Anterior cingulate cortex (tissue), 58 donors: ENCODE measurements at regions not wholly inside any gene's neighbourhood (a gene's known extent, or its start where the extent isn't known, plus 50 kb on each side); places are given as distances from the start of the nearest gene placed in this dataset.

Experiments
- DNase-seq, 58 donors: peaks; one replicate each; lab custom pipeline; 2025; lab: John Stamatoyannopoulos, UW

DNA sequence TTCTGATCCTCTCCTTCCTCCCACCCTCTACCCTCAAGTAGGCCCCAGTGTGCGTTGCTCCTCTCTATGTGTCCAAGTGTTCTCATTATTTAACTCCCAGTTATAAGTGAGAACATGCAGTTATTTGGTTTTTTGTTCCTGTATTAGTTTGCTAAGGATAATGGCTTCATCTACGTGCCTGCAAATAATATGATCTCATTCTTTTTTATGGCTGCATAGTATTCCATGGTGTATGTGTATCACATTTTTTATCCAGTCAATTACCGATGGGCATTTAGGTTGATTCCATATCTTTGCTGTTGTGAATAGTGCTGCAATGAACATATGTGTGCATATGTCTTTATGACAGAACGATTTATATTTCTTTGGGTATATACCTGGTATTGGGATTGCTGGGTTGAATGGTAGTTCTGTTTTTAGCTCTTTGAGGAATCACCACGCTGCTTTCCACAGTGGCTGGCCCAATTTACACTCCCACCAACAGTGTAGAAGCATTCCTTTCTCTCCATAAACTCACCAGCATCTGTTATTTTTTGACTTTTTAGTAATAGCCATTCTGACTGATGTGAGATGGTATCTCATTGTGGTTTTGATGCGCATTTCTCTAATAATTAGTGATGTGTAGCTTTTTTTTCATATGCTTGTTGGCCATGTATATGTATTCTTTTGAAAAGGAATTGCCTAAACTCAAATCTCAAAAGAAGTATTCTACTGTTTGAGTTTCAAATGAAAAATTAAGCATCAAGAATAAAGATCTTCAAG is 116.9 kb downstream of the ETS2 start:
- DNase-seq = no peak

DNA sequence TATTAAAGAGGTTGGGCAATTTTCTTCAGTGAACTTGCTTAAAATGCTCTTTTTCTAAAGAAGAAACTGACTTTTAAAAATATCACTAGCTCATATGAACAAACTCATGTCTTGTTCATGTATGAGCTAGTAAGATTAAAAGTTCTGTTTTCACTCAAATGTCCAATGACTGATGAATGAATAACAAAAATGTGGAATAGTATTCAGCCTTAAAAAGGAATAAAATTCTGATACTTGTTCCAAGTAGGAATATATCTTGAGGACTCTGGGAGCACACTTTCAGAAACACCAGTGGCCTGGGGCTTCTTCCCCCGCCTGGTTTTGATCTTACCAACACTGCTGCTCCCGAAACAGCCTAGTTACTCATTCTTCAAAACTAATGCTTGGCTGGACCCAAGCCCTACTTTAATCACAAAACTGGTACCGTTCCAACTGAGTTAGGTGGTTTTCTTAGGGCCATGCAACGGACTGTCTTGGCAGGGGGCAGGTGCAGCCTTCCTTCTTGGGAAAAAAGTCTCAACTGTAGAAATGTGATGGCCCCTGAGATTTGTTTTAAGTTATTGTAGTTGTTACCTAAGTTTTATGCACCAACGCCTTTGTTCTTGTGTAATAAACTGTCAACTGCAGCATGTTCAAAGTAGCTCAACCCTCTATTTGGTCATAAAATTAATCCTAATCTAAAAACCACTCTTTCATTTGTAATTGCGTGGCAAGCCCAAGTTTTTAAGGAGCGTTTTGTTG is 116.0 kb downstream of the ETS2 start:
- no peak for DNase-seq

DNA sequence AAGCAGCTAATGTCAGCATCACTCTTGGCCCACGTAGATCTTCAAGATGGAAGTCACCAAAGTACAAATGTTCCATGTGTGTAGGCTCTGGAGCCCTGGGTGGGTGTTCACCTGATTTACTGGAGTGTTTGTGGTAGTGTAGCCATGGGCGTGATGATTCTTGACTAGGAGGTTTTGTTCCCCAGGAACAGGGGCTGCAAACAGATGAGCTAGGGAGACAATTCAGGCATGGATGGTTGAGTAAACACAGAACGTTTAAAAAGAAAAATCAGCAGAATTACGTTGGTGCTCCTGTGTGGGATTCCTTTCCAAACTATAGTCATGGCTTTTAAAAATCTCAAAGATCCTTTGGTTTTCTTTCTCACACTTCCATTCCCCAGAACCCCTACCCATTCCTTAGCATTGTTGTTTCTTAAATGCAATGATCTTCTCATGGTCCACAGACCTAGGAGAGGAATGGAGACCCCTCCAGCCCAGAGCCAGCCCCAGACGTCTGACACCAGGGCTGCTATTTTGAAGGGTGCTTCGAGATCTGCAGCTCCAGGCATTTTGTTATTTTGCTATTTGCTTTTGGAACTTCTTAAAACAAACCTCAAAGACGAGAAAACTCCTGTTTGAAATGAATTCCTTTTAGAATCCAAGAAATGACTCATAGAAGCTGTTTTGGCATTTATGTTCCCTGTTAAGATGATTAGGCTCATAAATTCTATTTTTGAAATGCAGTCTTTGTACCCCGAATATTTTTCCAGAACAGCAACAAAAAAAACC is 115.1 kb downstream of the ETS2 start:
- DNase-seq = no peak

GRCh38 chr21:38918607-38919346 is 113.0 kb downstream of the ETS2 start:
- no peak for DNase-seq

DNA sequence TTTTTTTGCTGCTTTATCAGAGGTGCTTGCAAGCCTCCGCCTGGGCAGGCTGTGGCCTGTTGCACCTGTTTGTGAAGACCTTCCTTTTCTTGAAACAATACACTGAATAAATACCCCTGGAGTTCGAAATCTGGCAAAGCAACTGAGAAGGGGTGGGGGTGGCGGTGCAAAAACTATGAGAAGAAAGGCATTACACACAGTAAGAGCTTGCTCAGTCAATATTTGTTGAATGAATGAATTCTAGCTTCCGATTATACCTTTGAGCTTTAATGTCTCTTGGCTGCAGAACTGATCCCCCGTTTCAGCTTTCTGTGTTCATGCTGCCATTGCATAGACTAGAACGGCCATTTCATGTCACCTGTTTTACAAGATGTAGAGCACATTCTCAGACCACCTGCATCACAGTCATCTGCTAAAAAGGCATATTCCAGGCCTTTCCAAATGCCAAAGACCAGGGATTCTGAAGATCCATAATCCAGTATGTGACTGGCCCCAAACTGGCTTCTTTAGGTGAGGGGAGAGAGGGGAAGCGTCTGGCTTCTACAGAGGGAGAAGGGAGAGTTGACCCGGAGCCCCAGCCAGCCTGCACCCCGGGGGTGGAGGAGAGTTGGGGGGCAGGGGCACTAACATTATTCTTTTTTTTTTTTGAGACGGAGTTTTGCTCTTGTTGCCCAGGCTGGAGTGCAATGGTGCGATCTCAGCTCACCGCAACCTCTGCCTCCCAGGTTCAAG is 111.5 kb downstream of the ETS2 start:
- no peak for DNase-seq

- no peak for DNase-seq
Observed at GRCh38 chr21:38916214-38916964, 110.7 kb downstream of the ETS2 start.

GRCh38 chr21:38915546-38915945 is 109.8 kb downstream of the ETS2 start:
- DNase-seq = no peak

GRCh38 chr21:38914528-38915293 is 109.0 kb downstream of the ETS2 start:
- DNase-seq = no peak

GRCh38 chr21:38913893-38914527 is 108.3 kb downstream of the ETS2 start:
- DNase-seq = no peak

GRCh38 chr21:38913120-38913892 is 107.6 kb downstream of the ETS2 start:
- DNase-seq = peak in 19 of 58 donors; percentile 10 to 58 (median 25)

DNA sequence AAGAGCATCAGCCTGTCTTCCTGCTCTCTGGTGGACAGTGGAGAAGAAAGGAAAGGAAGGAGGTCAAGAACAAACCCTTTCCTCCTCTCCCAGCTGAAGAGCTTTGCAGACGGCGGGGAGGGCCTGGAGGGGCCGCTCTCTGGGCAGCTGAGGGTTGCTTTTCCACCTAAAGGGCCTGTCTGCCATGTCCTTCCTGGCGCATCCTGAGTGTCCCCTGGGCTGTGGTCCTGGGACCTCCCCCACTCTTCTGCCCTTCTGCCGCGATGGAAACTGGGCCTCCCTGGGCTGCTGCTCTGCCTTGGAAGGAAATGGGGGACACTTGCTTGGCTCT is 107.0 kb downstream of the ETS2 start:
- no peak for DNase-seq

DNA sequence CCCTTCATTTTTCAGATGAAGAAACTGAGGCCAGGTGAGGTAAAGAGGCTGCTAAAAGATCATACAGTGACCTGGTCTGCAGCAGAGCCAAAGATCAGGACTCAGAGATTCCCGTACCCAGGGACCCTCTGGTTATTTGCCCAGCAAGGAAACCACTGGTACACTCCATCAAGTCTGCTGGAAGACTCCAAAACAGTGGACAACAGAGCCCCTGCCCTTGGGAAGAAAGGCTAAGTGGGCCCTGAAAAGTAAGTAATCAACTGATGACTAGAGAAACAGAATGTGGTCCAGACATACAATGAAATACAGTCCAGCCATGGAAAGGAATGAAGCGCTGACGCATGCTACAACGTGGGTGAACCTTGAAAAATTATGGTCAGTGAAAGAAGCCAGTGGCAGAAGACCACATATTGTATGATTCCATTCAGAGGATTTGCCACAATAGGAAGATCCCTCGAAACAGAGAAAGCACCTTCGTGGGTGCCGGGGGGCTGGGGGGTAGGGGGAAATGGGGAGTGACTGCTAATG is 106.4 kb downstream of the ETS2 start:
- no peak for DNase-seq

DNA sequence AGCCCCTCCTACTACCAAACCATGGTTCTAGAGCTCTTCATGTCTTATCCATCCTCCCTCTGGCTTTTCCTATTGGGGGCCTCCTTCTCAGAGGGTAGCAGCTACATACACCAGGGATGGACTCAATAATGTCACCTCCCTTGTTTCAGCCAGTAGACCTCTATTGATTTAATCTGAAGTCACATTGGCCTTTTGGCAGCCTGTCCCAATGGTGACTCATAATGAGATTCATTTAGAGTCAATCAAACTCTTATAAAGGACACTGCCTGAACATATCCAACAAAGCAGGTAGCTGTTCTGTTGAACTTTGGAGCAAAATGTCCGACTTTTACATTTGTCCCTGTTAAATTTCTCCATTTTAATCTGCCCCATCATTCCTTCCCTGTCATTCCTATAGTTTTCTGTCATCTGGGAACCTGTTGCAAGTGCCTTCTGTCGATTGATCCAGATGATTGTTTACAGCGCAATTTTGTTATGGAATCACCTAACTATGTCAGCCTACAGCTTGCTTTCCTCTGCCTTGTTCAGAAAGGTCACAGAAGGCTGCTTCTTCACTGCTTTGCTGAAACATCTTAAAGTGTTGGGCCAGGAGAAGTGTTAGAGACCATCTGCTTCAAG is 105.9 kb downstream of the ETS2 start:
- DNase-seq = no peak

- no peak for DNase-seq
Observed at GRCh38 chr21:38910390-38911067, 104.8 kb downstream of the ETS2 start.

- DNase-seq = no peak
Observed at GRCh38 chr21:38909929-38910328, 104.2 kb downstream of the ETS2 start.

DNA sequence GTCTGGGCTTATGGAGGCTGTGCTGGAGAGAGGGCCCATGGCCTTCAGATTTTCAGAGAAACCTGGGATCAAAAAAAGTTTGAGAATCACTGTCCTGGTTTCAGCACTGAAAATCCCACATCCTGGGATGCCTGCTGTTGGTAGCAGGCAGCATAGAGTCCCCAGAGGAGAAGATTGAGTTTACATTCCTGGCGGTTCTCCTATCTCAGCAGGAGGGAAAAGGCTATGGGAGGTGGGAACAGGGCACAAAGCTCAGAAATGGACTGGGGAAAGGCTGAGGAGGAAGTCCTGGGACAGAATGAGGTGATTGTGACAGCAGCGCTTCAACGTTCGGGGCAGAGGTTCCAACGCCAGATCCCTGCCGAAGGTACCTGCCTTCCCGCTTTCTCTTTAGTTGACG is 103.4 kb downstream of the ETS2 start:
- DNase-seq = no peak
